RWPE2 (cell line): ENCODE measurements at regions not wholly inside any gene's neighbourhood (a gene's known extent, or its start where the extent isn't known, plus 50 kb on each side); places are given as distances from the start of the nearest gene placed in this dataset.

Experiments used
- ATAC-seq: fragments of 200-7000 bp; cut with Tn5 transposase; 3 replicates; pipeline ENCODE4 v1.9.1; 2021; ENCODE audit warnings: low read depth
- DNase-seq: peaks from one replicate; pipeline ENCODE4 v3.0.0-alpha.2; 2020; ENCODE audit warnings: low spot score
- H3K27ac ChIP-seq: fragments of 450-650 bp; 2 replicates; pipeline ENCODE4 v1.5.1; 2017; ENCODE audit warnings: mild to moderate bottlenecking; ENCODE audit not compliant: poor library complexity, severe bottlenecking
- H3K27me3 ChIP-seq: fragments of 250-450 bp; sonication (Bioruptor Pico); 2 replicates; pipeline ENCODE4 v1.5.1; 2021; ENCODE audit warnings: mild to moderate bottlenecking, moderate library complexity; ENCODE audit not compliant: insufficient read depth, poor library complexity, severe bottlenecking
- H3K36me3 ChIP-seq: fragments of 250-450 bp; sonication (Bioruptor Pico); 2 replicates; pipeline ENCODE4 v1.5.1; 2020; ENCODE audit warnings: low read depth, mild to moderate bottlenecking, moderate library complexity
- H3K4me1 ChIP-seq: fragments of 250-450 bp; sonication (Bioruptor Pico); 2 replicates; pipeline ENCODE4 v1.5.1; 2021; ENCODE audit warnings: mild to moderate bottlenecking, moderate library complexity; ENCODE audit not compliant: insufficient read depth, poor library complexity, severe bottlenecking
- H3K4me3 ChIP-seq: fragments of 250-450 bp; sonication (Bioruptor Pico); 2 replicates; pipeline ENCODE4 v1.5.1; 2021; ENCODE audit warnings: mild to moderate bottlenecking, moderate library complexity; ENCODE audit not compliant: severe bottlenecking
- H3K9me3 ChIP-seq: fragments of 250-450 bp; sonication (Bioruptor Pico); 2 replicates; pipeline ENCODE4 v1.5.1; 2021; ENCODE audit warnings: mild to moderate bottlenecking, moderate library complexity; ENCODE audit not compliant: severe bottlenecking
- TF ChIP-seq, protein P1 (sequence below): fragments of 450-650 bp; IDR thresholded peaks from one replicate; pipeline ENCODE4 v1.5.1; 2017; ENCODE audit warnings: mild to moderate bottlenecking, moderate library complexity; ENCODE audit not compliant: poor library complexity, severe bottlenecking

DNA sequence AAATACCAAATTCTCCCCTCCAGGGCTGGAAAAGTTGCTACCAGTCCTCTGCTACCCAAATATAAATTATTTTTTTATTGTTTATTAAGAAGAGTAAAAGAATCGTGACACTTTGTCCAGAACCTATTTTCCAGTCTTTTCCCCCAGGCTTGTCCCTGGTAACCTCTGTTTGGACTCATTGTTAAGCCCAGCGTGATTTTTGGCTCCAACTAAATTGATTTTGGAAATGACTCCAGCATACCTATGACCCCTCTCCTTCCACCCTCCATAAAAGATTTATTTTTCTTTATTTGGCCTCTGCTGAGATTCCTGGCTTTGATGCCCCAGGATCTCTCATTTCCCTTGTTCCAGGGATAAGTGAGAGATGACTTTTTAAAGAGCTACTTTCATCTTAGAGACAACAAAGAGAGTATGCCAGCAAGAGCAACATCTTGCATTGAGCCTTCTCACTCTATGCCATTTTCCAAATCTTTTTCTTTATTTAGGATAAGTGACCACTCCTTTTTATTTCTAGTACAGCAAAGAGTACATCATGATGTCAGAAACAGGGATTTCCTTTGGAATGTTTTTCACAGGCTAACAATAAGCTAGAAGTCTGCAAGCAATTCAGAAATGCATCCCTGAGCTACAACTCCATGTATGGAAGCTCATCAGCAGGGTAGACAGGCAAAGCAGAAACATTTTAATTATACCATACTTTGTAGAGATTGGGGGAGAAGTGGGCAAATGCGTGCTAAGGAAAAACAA, 75.8 kb downstream of the DAD1 start:
- Histone ChIP-seq H3K4me3 (no peak overlapping the region), H3K27ac (no peak overlapping the region), H3K36me3 (no peaks in the 10 kb centered on the region), H3K9me3 (no peaks in the 10 kb centered on the region), H3K27me3 (no peaks in the 10 kb centered on the region), H3K4me1 (no peaks in the 10 kb centered on the region)
- no peak for ATAC-seq
- TF ChIP-seq, protein P1, sequence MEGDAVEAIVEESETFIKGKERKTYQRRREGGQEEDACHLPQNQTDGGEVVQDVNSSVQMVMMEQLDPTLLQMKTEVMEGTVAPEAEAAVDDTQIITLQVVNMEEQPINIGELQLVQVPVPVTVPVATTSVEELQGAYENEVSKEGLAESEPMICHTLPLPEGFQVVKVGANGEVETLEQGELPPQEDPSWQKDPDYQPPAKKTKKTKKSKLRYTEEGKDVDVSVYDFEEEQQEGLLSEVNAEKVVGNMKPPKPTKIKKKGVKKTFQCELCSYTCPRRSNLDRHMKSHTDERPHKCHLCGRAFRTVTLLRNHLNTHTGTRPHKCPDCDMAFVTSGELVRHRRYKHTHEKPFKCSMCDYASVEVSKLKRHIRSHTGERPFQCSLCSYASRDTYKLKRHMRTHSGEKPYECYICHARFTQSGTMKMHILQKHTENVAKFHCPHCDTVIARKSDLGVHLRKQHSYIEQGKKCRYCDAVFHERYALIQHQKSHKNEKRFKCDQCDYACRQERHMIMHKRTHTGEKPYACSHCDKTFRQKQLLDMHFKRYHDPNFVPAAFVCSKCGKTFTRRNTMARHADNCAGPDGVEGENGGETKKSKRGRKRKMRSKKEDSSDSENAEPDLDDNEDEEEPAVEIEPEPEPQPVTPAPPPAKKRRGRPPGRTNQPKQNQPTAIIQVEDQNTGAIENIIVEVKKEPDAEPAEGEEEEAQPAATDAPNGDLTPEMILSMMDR: no peak
- no peak for DNase-seq

DNA sequence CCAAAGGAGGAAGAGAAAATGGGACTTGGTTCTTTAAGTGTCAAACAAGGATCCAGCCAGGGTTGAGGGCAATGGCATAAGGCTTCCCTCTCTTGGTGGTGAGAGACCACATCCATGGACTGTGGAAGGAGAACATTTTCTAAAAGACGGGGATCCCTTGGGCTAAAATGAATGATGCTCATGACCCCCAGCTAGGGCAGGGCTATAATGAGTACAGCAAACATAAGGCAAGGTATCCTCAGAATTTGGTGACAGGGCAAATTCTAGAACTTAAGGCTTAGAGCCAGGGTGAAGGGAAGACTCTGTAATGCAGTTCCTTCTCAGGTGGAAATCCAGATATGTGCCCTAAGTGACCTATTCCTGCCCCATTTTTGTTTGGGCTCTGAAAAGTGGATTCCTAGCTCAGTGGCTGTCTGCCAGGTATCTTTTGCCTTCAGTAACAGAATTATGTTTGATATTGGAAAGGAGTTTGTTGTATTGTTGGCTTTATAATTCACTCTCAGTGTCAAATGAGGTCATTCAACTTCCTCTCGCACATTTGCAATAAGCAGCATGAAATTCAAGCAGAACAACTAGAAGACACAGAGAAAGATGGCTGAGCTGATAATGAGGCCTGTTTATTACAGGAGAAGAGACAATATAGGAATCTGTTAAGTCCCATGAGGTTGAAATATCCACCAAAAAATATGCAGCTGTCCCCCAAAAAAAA, 76.8 kb downstream of the DAD1 start:
- Histone ChIP-seq H3K4me3 (no peak overlapping the region), H3K4me1 (no peaks in the 10 kb centered on the region), H3K27ac (no peak overlapping the region), H3K9me3 (no peaks in the 10 kb centered on the region), H3K36me3 (no peaks in the 10 kb centered on the region), H3K27me3 (no peaks in the 10 kb centered on the region)
- ATAC-seq: no peak
- TF ChIP-seq, protein P1: no peak
- DNase-seq: no peak

DNA sequence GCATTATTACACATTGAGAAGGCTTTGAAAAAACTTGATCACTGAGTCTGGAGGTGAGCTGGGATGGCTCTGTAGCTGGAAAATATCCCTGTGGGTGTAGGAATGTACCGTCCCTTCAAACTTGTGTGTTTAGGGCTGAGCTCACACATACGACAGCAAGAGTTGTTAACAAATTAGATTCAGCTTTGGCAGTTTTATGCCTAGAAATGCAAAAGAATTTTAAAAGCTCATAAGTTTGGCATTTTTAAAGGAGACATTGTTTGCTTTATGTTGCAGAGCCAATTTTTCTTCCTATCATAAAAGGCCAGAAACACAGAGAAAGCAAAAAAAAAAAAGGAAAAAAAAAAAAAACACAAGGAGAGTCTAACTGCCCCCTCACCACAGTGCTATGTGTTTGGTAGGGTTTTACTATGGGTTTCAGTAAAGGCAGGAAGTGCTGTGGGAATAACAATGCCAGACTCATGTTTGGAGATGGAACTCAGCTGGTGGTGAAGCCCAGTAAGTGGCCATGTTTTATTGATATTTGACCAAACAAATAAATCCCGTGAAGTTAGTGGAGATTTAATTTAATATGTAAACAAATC, 78.4 kb downstream of the DAD1 start:
- no peak overlapping the region for H3K4me3 ChIP-seq
- no peaks in the 10 kb centered on the region for H3K9me3 ChIP-seq
- ATAC-seq: no peak
- DNase-seq: no peak
- H3K36me3 ChIP-seq: no peaks in the 10 kb centered on the region
- H3K4me1 ChIP-seq: no peaks in the 10 kb centered on the region
- no peaks in the 10 kb centered on the region for H3K27me3 ChIP-seq
- H3K27ac ChIP-seq: no peak overlapping the region
- TF ChIP-seq, protein P1: no peak

DNA sequence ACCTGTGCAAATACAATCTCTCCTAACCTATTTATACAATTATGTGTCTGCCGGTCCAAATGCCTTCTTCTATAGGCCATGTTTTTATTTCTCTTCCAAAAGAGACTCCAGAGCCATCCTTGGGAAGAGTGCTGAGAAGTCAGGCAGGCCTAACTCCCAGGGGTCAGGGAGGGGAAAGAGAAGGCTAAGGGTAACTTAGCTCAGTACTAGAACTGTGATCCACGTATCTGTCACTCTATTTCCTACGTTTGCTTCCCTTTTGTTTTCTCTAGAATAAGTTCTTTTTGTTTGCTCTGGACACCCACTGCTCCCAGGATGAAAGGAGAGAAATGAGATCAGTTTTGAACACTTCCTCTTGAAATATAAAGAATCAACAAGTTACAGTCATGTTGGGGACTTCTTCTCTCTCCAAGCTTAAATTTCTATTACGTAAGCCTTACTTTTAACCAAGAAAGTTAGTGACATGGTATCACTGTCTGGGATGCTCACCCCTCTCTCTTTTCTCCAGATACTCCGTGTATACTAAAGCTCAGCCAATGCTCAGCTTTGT, 79.2 kb downstream of the DAD1 start:
- Histone ChIP-seq H3K27ac (no peak overlapping the region), H3K36me3 (no peaks in the 10 kb centered on the region), H3K4me1 (no peaks in the 10 kb centered on the region), H3K9me3 (no peaks in the 10 kb centered on the region), H3K4me3 (no peak overlapping the region), H3K27me3 (no peaks in the 10 kb centered on the region)
- DNase-seq (no peak), ATAC-seq (no peak)
- TF ChIP-seq, protein P1: no peak
